ENCODE measurements at regions not wholly inside any gene's neighbourhood (a gene's known extent, or its start where the extent isn't known, plus 50 kb on each side); places are given as distances from the start of the nearest gene placed in this dataset.

DNA sequence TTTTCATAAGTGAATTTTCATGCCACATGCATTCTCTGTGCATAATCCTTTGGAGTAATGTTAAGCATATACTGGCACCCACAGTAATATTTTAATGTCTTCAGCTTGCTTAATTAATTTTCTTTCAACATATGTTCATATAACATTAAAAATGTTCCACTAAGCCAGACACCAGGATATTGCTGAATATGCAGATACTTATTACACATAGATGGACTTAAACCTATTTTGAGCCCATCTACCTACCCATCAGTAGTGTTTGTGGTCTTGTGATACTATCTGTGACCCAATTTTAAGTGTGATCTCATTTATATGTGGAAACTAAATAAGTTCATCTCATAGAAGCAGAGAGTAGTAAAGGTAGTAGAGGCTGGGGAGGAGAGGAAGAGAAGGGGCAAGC lies 379.5 kb upstream of the JAG1 start:
- no peak for DNase-seq

DNA sequence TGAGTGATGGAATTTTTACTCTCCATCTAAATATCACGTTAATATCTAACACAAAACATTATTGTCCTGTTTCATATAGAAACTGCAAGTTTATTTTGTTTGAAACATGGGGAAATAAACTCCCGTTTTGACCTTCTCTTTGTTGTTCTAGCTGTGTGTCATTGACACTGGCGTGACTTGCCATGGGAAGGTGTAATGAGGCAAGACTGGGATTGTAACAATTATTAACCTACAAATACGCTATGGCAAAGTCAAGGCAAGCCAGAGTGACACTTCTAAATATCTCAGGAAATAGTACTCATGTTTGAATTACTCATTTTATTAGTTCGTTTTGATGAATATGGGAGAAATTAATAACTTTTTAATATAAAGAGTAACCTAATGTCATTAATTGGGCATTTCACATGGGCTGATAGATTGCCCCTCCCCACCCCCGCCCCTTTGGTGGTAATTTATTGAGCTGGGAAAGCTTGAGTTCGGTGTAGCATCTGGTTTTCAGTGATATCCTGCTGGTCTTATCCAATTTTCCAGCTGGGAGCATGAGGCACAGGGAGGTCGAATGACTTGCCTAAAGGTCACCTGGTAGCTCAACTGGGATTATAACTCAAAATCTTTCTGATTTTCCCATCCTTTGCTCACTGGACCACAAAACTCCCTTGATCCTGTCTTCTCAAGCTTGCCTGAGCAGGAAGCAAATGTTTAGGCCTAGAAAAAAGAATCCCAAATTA lies 380.6 kb upstream of the JAG1 start:
- DNase-seq = no peak

GRCh38 chr20:11056414-11056813 lies 382.6 kb upstream of the JAG1 start:
- DNase-seq = no peak

- DNase-seq = no peak
Observed at GRCh38 chr20:11057624-11058023, 383.8 kb upstream of the JAG1 start.

GRCh38 chr20:11059659-11060058 lies 385.9 kb upstream of the JAG1 start:
- no peak for DNase-seq

DNA sequence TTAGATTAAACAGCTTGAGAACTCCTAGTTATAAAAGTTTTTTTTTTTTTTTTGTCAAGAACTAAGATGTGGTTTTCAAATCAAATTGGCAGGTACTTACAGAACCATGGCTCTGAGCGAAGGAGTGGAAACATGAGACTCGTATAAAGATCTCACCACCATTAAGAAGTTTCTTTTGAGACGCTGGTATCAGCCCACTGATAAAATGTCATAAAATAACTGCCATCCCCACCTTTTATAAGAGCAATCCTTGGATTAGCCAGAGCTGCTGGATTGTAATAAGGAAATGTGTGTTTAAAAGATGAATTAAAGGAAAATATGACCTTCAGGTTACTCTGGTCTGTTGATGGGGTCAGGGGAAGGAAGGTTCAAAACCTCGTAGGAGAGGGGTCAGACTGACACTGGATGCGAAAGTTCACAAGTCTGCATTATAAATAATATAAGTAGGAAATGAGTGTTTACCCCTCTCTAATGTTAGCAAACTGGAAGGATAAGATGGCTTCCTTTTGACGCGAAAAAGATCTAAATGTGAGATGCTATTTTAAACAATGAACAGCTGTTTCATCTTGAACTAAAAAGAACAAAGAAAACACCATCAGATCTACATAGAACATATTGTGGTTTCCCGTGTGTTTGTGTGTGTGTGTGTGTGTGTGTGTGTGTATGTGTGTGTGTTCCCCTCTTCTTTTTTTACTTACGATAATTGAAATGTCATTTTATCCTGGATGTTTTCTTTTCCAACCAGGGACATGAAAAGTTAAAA lies 386.8 kb upstream of the JAG1 start:
- no peak for DNase-seq

DNA sequence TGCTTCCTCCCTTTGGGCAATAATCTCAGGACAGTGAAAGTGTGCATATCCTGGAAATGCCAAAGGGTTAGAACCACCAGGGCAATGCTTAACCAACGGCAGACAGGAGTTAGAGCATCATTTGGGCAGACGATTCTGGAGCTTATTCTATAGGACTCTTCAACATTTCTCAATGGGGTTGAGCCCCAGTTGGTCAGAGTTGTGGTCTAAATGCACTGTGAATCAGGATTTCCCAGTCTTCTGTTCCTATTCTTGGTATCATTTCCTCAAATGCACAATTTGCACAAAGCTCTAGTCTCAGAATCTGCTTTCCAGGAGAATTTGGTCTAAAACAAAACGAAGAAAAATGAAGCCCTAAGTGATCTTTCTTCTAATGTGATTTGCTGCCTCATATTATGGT lies 389.6 kb upstream of the JAG1 start:
- DNase-seq = no peak

GRCh38 chr20:11064946-11065345 lies 391.1 kb upstream of the JAG1 start:
- DNase-seq = no peak

DNA sequence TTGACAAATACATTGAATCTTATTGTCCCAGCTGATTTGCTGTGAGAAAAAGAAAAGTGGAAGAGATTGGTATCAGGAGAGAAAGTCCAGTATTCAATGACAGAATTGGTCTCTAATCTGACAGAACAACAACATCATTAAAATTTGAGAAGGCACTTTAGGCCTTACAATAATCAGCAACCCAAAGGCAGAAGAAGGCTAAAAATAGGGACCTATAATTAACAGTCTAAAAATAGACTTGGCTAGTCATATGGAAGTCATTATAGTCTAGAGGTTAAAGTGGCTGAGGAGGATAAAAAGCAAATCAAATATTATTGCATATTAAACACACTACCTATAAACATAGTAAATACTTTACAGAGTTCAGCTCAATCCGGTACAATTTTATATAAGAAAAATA lies 393.6 kb upstream of the JAG1 start:
- DNase-seq = peak; percentile 37

- no peak for DNase-seq
Observed at GRCh38 chr20:11072982-11073381, 399.2 kb upstream of the JAG1 start.

DNA sequence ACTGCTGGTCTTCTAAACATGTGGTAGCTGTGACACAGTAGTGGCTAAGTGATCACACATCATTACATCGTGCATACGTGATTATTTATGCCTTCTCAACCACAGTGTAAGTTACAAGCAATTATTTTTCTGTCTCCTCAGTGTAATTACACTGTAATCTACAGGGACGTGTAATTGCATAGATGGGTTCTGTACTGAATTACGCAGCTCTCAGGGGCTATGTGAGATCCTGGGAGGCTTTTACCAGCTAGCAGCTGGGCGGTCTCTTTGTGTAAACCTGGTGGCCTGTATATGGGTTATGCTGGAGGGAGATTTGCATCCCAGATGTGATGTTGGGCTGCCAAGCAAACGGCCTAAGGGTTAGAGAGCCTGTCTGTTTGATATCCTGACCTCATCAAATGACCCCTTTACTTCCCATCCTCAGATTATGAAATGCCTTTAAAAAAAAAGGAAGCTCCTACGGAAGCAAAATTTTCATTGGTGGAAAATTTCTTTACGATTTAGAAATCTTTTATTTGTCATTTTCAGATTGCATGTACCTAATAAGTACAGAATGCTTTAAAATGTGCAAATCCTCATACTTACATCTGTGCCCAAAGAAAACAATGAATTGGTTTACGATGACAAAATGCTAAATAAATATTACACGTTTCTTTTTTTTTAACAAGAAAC lies 402.8 kb upstream of the JAG1 start:
- no peak for DNase-seq

- no peak for DNase-seq
Observed at GRCh38 chr20:11077226-11077625, 403.4 kb upstream of the JAG1 start.

GRCh38 chr20:11080010-11080409 lies 406.2 kb upstream of the JAG1 start:
- DNase-seq = no peak

DNA sequence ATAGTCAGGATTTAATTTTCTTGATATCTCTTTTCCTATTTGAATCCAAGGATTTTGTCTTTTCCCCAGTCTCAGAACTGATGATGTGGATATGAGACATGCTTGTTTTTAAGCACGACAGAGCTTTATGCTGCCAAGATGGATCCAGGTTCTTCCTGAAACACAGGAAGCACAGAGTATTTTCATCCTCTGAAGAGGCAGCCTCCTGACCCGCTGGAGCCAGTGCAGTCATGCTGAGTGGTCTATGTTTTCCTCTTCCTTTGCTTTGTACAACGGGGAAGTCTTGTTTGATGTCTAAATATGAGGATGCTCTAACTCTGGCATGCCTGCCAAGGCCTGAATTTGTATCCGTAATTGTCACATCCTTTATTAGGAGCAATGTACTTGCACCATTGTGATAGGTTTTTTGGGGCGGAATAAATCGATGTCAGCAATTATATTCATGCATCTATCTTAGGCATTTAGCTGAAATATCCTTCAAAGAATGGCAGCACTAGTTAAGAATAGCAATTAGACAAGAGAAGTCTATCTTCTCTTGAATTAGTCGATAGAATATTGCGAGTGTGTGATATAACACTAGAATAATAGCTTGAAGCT lies 407.1 kb upstream of the JAG1 start:
- peak; percentile 53 for DNase-seq

- no peak for DNase-seq
Observed at GRCh38 chr20:11083841-11084240, 410.0 kb upstream of the JAG1 start.

- DNase-seq = no peak
Observed at GRCh38 chr20:11084508-11084907, 410.7 kb upstream of the JAG1 start.

DNA sequence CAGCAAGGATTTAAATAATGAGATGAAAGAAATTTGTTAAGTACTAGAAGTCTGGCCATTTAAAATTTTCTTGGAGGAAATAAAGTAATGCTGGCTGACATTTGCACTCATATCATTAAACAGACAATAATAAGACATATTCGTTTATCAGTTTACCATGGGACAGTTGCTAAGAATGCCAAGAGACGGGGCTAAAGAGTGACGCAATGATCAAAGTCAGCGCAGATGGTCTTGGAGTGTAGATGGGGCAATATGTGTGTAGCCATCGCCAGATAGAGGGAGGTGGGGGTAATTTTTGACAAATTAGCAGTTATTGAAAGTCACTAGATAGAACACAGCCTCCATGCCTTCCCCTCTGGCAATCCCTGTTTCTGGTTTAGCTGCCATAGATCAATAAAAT lies 413.2 kb upstream of the JAG1 start:
- DNase-seq = no peak

DNA sequence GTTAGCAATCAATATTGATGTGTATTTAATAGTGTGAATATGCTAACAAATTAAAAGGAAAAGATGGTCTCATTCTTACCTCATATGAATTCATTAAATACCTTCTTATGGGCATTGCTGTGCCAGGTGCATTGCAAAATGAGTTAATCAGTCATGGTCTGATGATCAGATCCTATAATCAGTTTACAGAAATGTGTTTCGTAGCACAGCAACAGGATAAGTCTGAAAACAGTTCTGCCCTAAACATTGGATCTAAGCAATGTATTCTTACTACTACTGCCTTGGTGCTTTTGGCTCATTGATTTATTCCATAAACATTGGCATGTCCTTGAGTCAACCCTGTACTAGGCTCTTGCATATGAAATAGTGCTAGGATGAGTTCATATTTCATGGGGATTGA lies 417.0 kb upstream of the JAG1 start:
- DNase-seq = no peak

GRCh38 chr20:11091511-11091910 lies 417.7 kb upstream of the JAG1 start:
- no peak for DNase-seq

DNA sequence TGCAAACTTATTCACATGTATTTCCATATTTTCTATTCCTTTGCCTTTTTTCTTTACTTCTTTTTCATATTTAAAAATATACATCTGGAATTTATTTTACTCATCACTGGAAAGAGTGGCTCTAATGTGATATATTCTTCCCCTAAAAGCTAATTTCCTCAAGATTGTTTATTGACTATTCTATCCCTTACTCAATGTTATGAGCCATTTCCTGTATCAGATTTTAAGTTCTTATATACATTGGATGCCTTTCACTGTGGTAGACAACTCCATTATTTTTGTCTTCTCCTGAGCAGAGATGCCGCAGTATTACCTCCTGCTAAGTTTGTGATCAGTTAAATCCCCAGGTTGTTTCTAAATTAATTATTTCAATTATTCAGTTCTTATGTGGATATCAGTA lies 418.4 kb upstream of the JAG1 start:
- no peak for DNase-seq

GRCh38 chr20:11094196-11094595 lies 420.4 kb upstream of the JAG1 start:
- no peak for DNase-seq

GRCh38 chr20:11094711-11095110 lies 420.9 kb upstream of the JAG1 start:
- no peak for DNase-seq

GRCh38 chr20:11098888-11099287 lies 425.1 kb upstream of the JAG1 start:
- no peak for DNase-seq

DNA sequence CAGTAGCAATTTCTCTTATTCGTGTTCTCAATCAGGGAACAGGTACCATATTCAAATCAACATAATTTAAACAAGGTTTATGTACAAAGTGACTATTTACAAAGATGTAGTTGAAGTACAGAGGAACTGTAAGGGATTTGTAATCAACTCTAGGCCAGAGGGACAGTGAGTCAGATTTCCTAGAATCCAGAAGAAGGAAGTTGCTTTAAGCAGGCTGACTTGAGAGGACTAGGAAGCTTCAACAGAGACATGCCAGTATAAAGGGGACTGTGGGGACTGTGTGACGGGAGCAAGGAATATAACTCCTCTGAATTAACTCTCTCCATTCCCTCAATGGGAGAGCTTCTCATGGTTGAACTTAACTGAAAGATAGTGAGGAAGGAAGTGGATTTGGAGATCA lies 427.4 kb upstream of the JAG1 start:
- DNase-seq = no peak

All from NCI-H2029 treated with DMSO at 0.1 percent for 48 hours (cell line).